HG03575 (cell line): ENCODE measurements at regions not wholly inside any gene's neighbourhood (a gene's known extent, or its start where the extent isn't known, plus 50 kb on each side); places are given as distances from the start of the nearest gene placed in this dataset.
"Not testable (repeated sequence)": the region's sequence is repeated elsewhere in the genome, so short reads cannot be mapped to it uniquely, and the experiment has no call there.

Experiments used
- ATAC-seq: cut with Tn5 transposase; IDR thresholded peaks from one replicate; pipeline ENCODE4 v1.9.1; 2021; ENCODE audit not compliant: unreplicated experiment, insufficient number of reproducible peaks, low FRiP score; ENCODE audit errors: extremely low read depth

DNA sequence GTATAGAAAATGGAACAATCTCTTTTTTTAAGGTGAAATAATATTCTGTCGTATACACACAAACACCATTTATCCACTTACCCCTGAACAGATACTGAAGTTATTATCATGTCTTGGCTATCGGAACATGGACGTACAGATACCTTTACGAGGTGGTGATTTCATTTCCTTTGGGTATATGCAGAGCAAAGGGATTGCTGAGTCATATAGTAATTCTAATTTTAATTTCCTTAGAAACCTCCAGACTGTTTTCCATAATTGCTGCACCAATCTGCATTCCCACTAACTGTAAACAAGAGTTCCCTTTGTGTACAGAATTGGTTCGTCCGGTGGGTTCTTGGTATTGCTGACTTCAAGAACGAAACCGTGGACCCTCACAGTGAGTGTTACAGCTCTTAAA is 179.4 kb downstream of the SHOX2 start:
- ATAC-seq, result no peak

DNA sequence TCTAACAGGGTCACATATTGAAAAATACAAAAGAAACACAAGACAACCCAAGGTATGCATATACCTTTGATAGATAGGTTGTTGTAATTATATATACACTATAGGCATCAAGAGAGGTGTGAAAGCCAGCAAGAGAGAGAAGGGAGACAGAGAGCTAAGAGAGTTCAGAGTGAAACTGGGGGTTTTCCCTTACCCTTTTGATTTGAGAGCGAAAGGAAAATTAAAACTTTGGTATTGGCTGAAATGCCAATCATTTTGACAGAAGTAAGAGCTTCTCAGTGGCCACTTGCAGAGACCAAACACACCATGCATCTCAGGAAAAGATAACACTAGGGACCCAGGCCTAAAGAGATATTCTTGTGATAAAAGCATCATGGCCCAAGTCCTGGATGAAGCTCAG is 183.6 kb downstream of the SHOX2 start:
- ATAC-seq, result no peak

DNA sequence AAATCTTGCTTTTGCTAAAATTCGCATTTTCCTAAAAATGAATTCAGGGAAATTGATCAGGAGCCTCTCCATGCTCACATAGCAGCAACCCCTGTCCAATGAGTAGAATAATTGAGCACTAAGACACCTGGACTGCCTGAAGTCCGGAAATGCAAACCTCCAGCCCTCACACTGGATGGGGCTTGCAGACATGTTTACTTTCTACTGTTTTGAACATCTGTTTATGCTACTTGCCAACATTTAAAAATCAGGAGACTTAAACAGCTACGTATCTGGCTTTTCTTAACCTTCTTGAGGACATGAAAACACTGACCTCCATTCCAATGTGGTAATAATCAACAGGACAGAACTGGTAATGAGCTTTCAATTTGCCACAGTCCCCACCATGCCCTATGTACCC is 184.4 kb downstream of the SHOX2 start:
- no peak for ATAC-seq

DNA sequence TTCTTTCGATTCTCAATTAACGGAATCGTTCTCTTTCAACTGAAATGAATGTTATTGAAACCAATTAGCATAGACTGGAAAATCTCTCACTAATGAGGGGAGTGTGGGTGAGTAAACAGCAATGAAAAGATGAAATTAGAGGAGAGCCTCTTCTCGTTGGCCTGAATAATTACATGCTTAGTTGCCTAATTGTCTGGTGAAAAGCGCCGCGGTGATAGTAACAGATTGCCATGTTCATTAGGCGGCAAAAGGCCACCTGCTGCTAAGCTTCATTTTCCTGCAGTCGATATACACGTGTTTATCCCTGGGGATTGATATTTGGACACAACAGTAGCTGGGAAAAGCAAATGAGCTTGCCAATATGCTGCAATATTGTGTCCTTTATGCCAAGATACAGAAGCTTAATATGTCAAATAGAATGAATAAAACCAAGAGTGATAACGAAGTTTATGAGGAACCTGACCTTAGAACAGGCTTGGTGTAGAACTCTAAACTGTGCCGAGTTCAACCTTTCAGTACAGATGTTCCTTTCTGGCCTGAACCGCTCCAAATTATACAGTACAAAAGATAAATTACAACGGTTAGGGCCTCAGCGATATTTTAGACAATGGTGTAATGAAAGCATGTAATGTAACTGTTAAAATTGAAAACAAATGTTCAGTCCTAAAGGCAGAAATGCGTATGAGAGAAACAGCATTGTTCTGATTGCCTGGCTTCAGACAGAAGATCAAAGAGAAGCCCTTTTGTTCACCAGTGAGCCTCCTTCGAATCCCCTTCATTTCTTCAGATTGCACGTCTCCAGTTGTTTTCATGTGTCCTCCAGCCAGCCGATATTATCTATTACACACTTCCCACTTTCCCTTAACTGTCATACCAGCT is 185.2 kb downstream of the SHOX2 start:
- ATAC-seq, result no peak

DNA sequence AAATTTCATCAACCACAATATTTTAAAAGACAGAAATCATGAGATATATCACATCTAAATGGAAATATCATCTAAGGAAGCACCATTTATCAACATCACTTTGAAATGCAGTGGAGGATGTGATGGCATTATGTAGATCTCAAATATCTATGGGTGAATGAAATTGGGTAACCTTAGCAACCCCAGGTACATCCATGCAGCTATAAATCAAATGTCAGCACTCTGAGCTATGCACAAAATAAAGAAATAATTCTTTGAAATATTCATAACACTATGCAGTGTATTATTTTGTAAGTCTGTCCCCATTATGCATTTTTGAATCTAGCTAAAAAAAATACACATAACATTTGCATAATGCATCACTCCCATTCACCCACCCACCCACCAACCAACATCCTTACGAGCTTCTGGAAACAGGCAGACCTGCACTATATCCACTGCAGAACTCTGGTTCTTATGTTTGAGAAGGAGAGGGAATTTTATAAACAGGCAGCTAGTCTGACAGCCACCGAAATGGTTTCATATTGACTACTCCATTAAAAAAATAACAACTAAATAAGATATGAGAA is 186.8 kb downstream of the SHOX2 start:
- no peak for ATAC-seq

DNA sequence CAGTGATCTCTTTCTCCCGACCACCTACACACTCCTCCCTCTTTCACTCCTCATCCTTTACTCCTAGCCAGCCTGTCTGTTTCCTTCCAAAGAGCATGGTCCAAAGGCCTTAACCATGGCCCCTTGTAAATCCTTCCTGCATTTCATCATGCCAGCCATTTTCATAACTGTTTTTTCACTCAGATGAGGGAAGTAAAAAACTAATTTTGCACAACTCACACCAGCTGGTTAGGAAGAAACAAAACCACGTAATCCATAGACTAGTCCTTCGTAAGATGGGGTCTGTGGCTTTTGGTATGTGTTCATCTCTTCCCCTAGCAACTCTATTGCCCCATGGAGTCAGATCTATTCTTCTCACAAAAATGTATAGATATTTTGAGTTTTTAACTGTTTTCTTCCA is 187.8 kb downstream of the SHOX2 start:
- no peak for ATAC-seq

DNA sequence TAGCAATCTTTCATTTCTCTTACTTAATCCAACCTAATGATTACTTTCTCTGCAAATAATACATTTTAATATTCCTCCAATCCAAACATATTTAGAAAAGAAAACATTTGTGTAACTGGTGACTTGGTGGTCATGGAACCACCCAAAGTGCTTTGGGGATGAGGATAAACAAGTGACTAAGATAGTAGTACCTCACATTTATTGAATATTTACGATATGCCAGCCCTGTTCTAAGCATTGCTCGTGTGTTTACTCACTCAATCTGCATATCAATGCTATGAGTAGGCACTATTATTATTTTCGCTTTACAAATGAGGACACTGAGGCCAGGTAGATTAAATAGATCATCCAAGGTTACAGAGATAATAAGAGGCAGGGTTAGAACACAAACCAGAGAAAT is 189.5 kb downstream of the SHOX2 start:
- no peak for ATAC-seq

DNA sequence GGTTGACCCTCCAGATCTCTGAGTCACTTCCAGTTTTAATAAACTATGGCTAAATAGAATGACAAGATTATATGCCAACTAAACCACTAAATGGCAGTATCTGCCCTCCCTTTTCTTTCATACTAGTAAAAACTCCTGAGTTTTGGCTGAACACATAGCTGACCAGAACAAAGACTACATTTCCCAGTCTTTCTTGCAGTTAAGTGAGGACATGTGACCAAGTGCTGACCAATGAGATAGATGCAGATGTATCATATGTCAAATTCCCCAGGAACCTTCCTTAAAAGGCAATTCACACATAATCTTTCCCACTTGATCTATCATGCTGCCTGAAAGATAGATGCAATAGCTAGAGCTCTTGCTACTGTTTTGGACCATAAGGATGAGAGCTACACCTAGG is 191.3 kb downstream of the SHOX2 start:
- ATAC-seq, result no peak

DNA sequence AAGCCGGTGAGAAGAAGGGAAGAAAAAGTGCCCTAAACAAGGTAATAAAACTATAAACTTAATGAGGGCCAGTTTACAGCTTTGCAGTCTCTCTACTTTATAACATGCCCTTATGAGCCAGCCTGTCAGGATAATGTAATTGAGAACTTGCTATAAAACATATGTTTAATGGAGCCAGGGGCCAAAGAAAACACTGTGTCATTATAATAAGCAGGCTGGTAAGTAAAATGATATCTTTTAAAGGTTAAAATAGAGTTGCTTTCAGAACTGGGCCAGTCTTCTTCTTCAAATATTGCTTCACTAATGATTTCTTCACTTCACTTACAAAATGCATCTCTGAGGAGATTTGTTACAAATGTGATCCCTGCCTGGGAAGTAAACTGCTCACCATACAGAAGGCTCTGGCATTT is 192.5 kb downstream of the SHOX2 start:
- no peak for ATAC-seq

DNA sequence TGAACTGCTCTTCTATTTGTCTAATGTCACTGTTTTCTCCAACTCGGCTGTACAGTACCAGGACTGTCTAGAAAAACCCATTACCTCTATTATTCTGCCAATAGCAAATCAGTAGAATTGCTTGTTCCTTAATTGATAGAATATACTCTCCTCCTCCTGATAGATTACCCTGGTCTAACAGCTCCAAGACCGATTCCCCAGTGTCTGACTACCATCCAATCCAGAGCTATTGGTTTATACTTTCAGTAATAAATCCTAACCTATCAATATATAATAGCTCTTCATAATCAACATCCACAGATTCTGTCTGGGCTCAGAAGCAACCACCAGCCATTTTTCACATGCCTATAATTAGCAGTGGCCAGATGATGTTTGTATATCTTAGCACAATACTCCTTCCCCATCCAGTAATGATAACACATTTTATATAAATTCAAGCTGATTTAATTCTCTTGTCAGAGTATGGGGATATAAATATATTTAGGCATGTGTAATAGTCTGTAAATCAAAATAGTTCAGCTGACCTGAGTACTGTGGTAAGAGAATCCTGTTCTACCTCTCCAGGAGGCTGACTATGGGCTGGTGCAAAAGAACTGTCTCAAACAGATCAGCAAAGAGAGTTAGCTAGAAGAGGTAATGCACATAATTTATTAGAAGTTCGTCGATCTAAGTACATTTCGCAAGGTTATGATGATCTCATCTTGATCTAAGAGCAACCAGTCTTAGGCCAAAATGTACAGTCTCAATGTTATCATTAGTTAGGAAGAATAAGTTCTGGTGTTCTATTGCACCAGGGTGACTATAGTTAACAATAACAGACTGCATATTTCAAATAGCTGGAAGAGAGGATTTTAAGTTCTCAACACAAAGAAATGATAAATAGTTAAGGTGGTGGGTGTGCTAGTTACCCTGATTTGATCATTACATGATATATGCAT is 193.4 kb downstream of the SHOX2 start:
- no peak for ATAC-seq

DNA sequence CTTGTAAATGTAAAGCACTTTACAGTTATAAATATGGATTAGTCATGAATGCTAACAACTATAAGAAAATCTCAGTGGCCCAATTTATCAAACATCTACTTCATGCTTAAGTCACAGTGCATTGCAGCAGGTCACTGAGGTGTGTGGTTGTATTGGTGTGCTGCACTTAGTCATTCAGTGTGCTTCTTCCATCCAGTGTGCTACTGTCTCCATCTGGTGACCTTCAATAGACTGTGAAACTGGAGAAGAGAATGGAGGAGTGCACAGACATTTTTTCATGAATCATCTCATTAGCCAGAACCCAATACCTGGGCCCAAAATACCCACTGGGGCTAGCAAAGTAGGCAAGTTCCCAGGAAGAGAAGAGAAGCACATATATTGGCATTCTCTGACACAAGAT is 199.6 kb downstream of the SHOX2 start:
- no peak for ATAC-seq

DNA sequence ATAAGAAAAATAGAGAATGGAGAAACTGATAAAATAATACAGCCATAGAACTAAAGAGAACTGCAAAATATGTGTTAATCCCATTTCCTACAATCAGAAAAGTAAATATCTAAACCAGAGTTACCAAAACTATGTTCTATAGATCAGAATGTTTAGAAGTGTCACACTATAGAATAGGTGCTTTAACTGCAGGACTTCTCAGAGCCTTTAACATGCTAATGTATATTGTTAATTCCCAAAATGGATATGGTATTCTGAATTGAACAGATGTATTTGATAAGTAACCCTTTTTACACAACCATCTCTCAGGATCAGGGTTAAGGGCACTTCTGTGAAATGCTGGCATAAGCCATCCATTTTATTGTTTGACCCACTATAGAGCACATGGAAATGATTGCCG is 200.3 kb downstream of the SHOX2 start:
- no peak for ATAC-seq

DNA sequence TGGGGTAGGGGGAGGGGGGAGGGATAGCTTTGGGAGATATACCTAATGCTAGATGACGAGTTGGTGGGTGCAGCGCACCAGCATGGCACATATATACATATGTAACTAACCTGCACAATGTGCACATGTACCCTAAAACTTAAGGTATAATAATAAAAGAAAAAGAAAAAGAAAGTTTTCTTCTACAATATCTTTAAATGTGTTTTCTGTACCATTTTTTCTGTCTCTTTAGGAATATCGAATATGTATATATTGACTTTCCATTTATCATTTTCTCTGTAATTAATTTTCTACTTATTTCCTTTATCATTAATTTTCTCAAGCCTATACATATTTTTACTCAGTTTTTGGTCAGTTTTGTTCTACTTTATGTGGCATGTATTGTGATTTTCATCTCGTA is 203.5 kb downstream of the SHOX2 start:
- not testable (repeated sequence) for ATAC-seq

DNA sequence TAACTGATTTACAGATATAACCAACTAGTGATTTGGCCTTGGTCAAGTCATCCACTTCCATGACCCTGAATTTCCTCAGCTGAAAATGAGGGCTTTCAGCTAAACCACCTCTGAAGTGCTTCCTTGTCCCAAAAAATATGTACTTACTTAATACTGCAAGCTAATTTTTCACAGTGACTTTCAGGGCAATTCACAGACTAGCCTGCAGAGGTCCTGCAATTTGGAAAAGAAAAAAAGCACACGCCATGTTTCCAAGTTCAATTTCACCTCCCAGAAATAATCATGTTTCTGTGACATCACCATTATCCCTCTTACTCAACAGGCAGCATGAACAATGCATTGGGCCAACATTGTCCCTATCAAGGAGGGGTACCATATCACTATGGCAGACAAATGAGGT is 218.2 kb downstream of the SHOX2 start:
- ATAC-seq, result no peak

DNA sequence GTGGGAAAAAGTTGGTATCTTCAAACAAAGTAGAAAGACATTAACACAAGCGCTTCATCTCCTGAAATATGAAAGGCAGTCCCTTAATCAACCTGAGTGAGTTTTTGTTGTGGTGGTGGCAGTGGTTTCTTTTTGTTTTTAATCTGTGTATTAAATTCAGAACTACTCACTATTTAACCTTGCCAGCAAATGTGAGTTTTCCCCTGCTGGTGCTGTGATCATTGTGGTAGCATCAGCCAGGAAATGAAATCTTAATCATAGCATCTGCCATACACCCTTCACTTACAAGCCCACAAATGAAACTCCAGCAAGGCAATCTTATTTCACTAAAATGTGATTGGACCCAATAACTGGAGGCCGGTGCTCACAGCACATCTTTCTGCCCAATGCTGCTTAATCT is 229.7 kb downstream of the SHOX2 start:
- no peak for ATAC-seq

DNA sequence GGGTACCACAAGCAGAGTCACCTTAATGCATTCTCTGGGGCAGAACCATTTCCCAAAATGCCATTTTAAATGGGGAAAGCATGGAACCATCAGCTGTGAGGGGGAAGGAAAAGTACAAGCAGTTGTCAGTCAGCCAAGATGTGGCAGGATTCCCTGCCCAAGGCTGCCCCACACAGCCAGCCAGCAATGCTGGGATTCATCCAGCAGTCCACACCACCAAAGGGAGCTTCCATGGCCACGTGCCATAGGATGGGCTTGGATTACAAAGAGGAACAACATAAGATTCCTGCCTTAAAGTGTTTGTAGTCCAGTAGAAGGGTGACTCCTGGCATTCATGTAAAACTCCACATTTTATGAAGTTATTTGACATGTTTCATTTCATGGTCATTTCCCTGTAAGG is 233.3 kb downstream of the SHOX2 start:
- no peak for ATAC-seq

DNA sequence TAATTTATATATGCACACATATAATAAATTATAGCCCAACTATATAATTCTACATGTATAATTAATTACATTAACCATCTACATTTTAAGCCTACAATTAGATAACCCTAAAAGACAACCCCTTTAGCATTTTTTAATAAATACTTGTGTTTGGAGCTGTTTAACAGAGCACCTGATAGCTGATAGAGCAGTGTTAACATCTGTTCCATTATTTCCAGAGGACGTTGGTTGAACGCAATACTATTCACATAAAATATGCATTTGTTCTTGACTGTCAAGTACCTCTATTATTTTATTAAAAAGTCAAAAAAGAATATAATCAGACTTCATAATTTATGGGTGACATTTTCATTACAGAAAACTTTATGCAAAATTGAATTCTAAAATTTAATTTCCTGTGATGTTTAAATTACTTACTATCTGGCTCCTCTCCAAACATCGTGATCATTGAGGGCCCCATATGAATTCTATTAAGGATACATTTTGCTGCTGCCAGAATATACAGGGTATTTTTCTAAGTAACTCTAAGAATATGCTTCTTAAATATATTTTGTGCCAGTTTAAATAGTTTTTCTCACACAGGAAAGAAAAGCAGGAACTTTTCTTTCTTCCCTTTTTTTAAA is 234.3 kb downstream of the SHOX2 start:
- ATAC-seq, result no peak

DNA sequence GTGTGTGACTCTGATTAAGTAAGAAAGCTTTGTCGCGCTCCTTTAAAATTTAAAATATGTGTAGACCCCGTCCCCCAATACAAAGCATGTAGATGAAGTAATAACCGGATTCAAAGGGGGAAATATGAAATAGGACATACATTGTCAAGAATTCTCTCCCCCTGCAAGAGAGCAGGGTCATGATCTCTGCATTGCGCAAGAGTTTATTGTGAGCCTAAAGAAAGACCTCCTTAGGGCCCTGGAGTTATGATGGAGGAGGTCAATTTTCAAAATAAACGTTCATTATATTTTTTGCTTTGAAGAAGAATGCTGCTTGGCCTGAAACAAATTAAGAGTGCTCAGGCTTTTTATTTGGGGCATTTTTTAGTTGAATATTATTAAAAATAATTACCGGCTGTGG is 235.0 kb downstream of the SHOX2 start:
- no peak for ATAC-seq

DNA sequence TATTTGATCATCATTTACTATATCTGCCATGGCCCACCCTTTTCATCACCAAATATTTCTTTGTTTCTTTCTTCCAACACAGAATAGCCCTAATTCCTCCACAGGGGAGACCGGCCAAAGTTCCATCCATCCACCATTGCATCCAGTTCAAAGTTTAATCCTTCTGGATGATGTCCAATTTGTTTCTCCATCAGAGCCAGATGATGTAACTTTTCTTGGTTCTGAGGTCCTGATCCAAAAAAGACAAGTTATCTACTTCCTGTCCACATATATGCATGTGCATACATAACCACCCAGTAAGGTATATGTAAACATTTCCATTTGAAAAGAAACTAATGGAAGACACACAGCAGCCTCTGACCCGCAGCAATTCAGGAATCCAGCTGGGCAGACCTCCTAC is 237.3 kb downstream of the SHOX2 start:
- ATAC-seq, result no peak
